Pulmonary artery endothelial cell (primary cell): ENCODE measurements at regions not wholly inside any gene's neighbourhood (a gene's known extent, or its start where the extent isn't known, plus 50 kb on each side); places are given as distances from the start of the nearest gene placed in this dataset.

Source experiments
- DNase-seq: peaks from one replicate; pipeline ENCODE4 v3.0.0-alpha.2; 2011; ENCODE audit warnings: low read depth, low spot score

DNA sequence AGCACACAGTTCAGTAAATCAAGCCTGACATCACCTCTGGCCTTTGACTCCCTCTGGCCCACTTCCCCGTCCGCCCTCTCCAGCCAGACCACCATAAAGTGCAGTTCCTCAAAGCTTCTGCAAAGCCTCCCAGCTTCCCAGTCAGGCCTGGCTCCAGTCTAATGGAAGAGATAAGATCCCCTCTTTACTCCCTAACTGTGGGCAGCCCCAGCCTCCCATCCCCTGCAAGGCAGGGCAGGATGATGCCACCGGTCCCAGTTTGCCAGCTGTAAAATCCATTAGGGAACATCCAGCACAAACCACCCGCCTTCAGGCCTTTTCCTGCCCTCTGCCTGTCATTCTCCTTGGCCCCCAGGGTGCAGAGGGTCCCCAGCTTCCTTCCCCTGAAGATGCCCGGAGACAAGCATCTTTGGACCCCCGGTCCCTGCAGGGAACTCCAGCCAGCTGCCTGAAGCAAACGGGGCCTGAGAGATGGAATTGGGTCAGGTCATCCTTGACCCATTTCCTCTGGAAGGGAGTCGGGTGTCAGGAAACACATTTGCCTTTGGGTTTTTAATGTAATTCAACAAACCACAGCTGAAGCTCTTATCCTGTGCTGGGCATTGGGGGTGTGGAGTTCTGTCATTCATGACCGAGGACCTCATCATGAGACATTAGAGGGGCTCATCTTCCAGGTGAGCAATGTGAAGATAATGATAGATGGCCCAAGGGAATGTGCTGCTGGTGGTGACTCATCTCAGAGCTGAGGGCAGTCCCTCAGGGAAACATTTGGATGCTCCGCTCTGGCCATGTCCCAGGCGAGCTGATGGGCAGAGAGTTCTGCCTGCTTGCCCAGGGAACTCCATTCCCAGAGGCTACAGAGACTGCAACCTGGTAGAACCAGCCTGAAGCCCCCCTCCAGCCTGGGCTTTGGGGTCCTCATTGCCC, 93.8 kb upstream of the CLMN start:
- no peak for DNase-seq

- DNase-seq = no peak
Observed at GRCh38 chr14:95410838-95411237, 91.1 kb upstream of the CLMN start.

- no peak for DNase-seq
Observed at GRCh38 chr14:95409477-95410272, 90.0 kb upstream of the CLMN start.

GRCh38 chr14:95408731-95409476, 89.2 kb upstream of the CLMN start:
- DNase-seq = no peak

GRCh38 chr14:95407354-95407753, 87.6 kb upstream of the CLMN start:
- no peak for DNase-seq

DNA sequence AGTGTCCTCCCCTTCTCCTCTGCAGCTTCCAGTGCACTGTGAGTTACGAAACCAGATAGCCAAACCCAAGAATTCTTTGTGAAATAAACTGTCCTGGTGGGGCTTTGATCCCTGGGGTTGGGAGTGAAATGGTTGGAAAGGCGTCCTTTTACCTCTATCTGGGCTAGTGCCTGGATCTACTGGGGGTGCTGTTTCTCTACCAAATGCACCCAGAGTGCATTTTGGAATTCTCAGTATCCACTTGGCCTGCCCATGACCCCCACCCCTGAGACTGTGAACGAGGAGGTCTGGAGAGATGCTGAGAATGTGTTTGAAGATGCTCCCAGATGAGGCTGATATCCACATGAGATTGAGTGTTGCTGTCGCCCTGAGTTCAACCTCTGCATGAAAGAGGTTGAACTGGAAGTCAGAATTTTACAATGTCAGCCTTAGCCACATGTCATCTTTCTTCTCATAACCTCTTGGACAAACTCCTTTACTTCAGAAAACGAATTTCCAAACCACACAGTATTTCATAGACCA, 87.1 kb upstream of the CLMN start:
- DNase-seq = no peak

DNA sequence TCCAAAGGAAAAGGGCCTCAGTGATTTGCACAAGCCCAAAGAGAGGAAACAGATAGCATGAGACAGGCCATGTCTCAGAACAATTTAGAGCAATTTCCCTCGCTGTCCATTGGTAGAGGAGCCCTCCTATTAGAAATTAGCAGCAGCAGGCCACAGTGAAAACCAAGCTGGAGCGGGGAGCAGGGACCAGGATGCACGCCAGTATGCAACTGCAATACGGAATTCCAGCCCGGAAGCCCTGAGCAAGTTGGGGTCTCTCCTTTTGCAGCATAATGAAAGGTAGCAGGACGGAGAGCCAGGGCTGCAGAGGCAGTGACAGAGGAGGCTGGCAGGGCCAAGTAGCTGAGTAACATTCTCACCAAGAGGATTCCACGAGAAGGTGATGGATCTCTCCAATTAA, 84.9 kb upstream of the CLMN start:
- no peak for DNase-seq

DNA sequence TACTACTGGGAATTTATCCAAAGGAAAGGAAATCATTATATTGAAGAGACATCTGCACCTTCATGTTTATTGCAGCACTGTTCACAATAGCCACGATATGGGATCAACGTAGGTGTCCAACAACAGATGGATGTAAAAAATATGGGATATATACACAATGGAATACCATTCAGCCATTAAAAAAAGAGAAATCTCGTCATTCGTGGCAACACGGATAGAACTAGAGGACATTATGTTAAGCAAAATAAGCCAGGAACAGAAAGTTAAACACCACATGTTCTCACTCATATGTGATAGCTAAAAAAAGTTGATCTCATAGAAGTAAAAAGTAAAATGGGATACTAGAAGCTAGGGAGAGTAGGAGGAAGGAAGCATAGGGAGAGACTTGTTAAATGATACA, 82.9 kb upstream of the CLMN start:
- no peak for DNase-seq

GRCh38 chr14:95402176-95402575, 82.5 kb upstream of the CLMN start:
- no peak for DNase-seq

- no peak for DNase-seq
Observed at GRCh38 chr14:95398630-95399547, 79.2 kb upstream of the CLMN start.

DNA sequence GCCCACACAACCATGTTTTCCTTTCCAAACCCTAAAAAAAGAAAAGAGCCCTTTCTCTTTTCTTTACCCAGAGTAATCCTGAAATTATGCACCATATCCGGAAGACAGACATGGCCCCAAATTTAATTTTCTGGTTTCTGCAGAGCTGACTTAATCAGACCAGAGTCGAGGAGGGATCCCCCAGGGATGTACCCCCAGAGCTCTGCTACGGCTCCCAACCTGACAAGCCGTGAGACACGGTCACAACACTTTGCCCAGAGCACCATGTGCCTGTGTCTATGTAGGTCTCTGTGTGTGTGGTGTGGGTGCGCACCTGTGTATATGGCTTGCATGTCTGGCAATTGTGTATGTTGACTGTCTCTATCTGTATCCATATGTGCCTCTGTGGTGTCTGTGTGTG, 77.6 kb upstream of the CLMN start:
- DNase-seq = no peak

DNA sequence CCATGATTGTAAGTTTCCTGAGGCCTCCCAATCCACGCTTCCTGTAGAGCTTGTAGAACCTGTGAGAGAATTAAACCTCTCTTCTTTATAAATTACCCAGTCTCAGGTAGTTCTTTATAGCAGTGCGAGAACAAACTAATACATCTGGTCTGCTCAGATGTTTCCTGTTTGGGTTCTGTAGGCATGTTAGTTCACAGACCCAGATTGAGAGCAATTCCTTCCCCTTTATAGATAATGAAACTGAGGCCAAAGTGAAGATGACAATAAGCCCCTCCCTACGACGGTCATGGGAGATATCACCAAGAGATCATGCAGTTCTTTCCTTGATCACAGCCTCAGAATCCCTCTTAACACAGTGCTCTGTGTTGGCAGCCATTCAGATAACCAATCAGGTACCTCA, 76.5 kb upstream of the CLMN start:
- DNase-seq = no peak

DNA sequence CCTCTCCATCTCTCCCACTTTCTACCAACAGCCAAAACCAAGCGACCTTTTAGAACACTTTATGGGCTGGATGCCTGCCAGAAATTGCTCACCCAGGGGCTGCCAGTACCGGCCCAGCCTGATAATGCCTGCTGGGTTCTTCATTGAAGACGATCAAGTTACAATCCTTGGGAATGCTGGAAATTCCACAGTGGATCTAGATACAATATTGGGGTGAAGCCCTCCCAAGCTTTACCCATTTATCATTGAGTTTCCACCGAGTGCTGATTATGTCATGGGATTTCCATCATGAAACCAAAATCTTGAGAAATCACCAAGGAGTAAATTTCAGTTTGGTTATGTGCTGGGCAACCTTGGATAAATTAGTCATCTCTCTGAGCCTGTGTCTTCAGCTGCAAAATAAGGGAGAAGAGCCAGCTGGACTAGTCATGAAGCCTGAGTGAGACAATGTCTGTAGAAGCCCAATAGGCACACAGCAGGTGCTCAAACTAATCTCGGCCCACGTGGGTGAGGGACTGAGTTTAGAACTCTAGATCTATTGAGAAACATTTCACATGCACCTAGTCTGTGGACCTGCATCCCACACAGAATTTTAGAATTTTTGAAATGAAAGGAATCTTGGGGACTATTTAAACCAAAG, 75.5 kb upstream of the CLMN start:
- DNase-seq = no peak

DNA sequence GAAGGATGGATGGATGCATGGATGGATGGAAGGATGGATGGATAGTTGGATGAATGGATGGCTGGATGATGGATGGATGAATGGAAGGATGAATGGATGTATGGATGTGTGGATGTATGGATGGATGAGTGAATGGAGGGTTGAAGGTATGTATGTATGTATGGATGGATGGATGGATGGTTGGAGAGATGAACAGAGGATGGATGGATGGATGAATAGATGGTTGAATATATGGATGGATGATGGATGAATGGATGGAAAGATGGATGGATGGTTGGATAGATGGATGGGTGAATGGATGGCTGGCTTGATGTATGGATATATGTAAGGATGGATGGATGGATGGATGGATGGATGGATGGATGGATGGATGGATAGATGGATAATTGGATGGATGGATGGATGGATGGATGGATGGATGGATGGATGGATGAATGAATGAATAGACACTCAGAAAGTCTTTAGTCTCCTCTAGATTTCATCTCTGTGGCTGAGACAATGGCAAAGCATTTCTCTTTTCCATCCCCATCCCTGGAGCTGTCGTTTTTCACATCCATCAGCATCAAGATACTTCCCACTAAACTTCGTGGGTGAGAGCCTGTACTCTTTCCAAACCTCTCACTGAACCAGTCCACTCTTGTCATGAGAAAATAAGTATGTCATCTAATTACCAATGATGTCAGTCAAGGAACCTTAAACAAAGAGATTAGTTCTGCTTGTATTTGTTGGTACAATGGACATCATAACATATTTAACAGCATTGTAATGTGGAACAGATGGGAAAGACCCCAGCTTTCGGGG, 74.8 kb upstream of the CLMN start:
- DNase-seq = no peak

DNA sequence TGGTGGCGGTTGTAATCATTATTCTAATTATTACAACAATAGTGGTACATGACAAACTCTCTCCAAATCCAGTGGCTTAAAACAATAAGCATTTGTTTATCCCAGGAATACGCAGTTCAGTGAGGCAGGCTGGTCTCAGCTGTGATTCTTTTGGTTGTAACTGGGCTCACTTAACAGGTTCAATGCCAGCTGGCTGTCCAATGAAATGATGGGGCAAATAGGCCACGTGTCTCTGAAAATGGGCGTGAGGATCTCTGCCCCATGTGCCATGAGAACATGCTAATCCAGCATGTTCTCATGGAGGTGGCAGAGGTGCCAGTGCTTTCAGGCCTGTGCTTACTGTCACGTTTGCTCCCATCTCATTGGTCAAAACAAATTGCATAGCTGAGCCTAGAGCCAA, 73.1 kb upstream of the CLMN start:
- DNase-seq = no peak

- no peak for DNase-seq
Observed at GRCh38 chr14:95391331-95391730, 71.6 kb upstream of the CLMN start.

DNA sequence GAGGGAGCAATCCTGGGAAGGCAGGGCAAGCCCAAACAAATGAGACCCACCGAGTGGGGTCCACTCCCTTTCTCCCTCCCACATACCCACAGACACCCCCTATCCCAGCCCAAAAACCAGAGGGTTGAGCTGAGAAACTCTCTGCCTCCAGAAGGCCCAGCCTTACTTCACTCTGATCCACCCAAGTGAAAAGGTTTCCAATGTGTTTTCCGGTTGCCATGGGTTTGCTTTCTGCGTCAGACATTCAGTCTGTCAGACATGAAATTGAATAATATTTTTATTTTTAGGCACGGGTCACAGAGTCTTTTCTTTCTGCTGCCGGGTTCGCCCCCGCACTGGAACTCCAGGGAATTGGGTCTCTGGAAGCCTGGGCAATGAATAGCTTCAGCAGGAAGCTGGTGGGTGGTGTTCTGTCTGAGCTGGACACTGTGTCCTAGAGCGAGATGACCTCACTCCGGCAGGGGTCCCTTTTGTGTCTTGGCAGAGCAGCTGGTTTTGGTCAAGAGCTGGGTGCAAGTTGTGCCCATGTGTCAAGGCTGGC, 69.8 kb upstream of the CLMN start:
- DNase-seq = no peak

DNA sequence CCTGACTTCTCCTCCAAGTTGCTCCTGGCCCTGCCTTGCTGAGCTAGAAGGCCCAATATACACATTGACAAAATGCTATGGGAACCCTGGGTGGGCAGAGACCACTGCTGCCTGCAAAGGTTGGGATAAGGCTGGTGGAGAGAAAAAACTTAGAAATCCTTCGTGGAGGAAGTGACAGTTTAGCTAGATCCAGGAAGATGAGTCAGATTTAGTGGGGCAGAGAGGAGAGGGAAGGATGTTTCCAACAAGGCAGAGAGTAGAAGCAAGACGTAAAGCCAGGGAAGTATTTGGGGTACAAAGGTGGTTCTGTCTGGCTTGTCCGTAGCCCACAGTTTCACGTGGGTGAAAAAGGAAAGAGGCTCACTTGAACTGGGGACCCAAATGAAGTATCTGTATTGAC, 69.0 kb upstream of the CLMN start:
- DNase-seq = no peak

DNA sequence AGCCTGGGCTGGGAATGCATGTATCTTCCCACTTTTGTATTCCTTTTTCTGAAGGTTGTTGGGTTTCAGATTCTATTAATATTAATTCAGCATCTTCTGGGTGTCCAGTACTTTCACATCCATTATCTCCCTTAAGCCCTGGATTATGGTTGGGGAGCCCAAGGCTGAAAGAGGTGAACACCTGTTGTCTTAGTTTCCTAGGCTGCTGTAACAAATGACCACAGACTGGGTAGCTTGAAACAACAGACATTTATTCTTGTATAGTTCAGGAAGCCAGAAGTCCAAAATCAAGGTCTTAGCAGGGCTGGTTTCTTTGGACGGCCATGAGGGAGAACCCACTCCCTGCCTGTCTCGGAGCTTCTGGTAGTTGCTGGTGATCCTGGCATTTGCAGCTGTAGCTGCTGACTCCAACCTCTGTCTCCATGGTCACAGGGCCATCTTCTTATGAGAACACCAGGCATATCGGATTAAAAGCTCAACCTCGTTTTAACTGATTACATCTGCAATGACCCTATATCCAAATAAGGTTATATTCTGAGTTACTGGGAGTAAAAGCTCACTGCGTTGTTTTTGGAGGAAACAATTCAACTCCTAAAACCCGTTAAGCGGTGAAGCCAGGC, 68.2 kb upstream of the CLMN start:
- no peak for DNase-seq
